Parathyroid adenoma (tissue), 2 donors: ENCODE measurements at regions not wholly inside any gene's neighbourhood (a gene's known extent, or its start where the extent isn't known, plus 50 kb on each side); places are given as distances from the start of the nearest gene placed in this dataset.
"Not testable (repeated sequence)": the region's sequence is repeated elsewhere in the genome, so short reads cannot be mapped to it uniquely, and the experiment has no call there.

Experiments
- H2AFZ ChIP-seq: fragments of 300-600 bp; sonication (generic); one replicate; pipeline ENCODE4 v1.7.0; 2017; ENCODE audit warnings: antibody characterized with exemption, mild to moderate bottlenecking
- H3K27ac ChIP-seq: fragments of 300-600 bp; sonication (generic); one replicate; pipeline ENCODE4 v1.7.0; 2017
- H3K27me3 ChIP-seq: fragments of 300-600 bp; sonication (generic); one replicate; pipeline ENCODE4 v1.7.0; 2017; ENCODE audit warnings: low read length; ENCODE audit not compliant: control insufficient read depth, insufficient read depth
- H3K36me3 ChIP-seq: fragments of 300-600 bp; sonication (generic); one replicate; pipeline ENCODE4 v1.7.0; 2017; ENCODE audit warnings: low read length; ENCODE audit not compliant: control insufficient read depth, insufficient read depth
- H3K4me1 ChIP-seq: fragments of 300-600 bp; sonication (generic); one replicate; pipeline ENCODE4 v1.7.0; 2017; ENCODE audit warnings: control low read depth
- H3K4me2 ChIP-seq: fragments of 300-600 bp; sonication (generic); one replicate; pipeline ENCODE4 v1.7.0; 2017; ENCODE audit warnings: low read length
- H3K4me3 ChIP-seq: fragments of 300-600 bp; sonication (generic); one replicate; pipeline ENCODE4 v1.7.0; 2017; ENCODE audit warnings: low read depth, low read length
- H3K79me2 ChIP-seq: fragments of 300-600 bp; sonication (generic); one replicate; pipeline ENCODE4 v1.7.0; 2017; ENCODE audit warnings: control low read depth
- H3K9ac ChIP-seq: fragments of 300-600 bp; sonication (generic); one replicate; pipeline ENCODE4 v1.7.0; 2017; ENCODE audit warnings: mild to moderate bottlenecking
- H3K9me3 ChIP-seq: fragments of 300-600 bp; sonication (generic); one replicate; pipeline ENCODE4 v1.7.0; 2017; ENCODE audit warnings: low read length; ENCODE audit not compliant: control insufficient read depth
- CTCF ChIP-seq: fragments of 300-600 bp; sonication (generic); IDR thresholded peaks from one replicate; pipeline ENCODE4 v1.7.0; 2017; ENCODE audit warnings: antibody characterized with exemption, mild to moderate bottlenecking
- donor health status: primary hyperparathyroidism.

GRCh38 chr2:131627777-131628176 lies 100.1 kb downstream of the CCDC74A start:
- H3K9me3 ChIP-seq, H3K79me2 ChIP-seq: not testable (repeated sequence)

DNA sequence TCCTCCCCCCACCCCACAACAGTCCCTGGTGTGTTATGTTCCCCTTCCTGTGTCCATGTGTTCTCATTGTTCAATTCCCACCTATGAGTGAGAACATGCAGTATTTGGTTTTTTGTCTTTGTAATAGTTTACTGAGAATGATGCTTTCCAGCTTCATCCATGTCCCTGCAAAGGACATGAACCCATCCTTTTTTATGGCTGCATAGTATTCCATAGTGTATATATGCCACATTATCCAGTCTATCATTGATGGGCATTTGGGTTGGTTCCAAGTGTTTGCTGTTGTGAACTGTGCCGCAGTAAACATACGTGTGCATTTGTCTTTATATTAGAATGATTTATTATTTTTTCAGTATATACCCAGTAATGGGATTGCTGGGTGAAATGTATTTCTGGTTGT lies 104.0 kb downstream of the CCDC74A start:
- H3K79me2 ChIP-seq, H3K36me3 ChIP-seq, H3K27ac ChIP-seq, H2AFZ ChIP-seq, H3K27me3 ChIP-seq, H3K4me2 ChIP-seq, H3K4me1 ChIP-seq, H3K4me3 ChIP-seq, H3K9me3 ChIP-seq, H3K9ac ChIP-seq: not testable (repeated sequence)

More at GRCh38 chr2:131627777-131628176, 100.1 kb downstream of the CCDC74A start:
- not testable (repeated sequence) for H2AFZ ChIP-seq, H3K36me3 ChIP-seq, H3K4me1 ChIP-seq, H3K4me2 ChIP-seq, H3K27ac ChIP-seq, H3K9ac ChIP-seq, H3K4me3 ChIP-seq, H3K27me3 ChIP-seq

- H3K4me2 ChIP-seq, H3K9ac ChIP-seq: not testable (repeated sequence)
Observed at GRCh38 chr2:131633405-131633804, 105.7 kb downstream of the CCDC74A start.

DNA sequence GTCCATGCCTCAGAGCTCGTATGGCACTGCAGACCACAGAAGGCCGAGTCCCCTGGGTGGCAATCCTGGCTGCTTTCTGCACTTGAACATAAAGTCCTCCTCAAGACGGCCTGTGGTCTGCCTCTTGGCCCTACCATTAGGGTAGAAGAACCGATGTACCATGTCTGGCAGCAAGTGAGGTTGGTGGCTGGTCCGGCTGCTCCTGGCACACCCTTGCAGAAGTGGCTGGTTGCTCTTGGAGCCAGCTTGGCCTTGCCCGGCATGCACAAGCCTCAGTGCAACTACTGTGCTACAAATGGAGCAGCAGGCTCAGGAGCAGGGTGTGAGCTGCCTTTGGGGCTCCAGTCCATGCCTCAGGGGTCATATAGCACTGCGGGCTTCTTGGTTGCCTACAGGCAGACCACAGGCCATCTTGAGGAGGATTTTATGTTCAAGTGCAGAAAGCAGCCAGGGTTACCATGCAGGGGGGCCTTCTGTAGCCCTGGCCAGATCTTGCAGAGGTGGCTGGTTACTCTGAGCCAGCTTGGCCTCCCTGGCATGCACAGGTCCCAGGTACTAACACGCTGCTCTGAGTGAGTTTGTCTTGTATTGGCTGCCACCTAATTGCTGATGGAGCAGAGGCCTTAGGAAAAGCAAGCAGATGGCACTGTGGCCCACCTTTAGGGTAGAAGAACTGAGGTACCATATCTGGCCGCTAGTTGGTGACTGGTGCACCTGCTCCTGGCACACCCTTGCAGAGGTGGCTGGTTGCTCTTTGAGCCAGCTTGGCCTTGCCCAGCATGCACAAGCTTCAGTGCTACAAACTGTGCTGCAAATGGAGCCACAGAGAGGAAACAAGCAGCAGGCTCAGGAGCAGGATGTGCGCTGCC lies 106.4 kb downstream of the CCDC74A start:
- not testable (repeated sequence) for H3K27ac ChIP-seq, H2AFZ ChIP-seq

More at GRCh38 chr2:131633405-131633804, 105.7 kb downstream of the CCDC74A start:
- not testable (repeated sequence) for H3K9me3 ChIP-seq, H3K36me3 ChIP-seq, H2AFZ ChIP-seq, H3K27ac ChIP-seq, H3K79me2 ChIP-seq, H3K27me3 ChIP-seq, H3K4me1 ChIP-seq, H3K4me3 ChIP-seq

DNA sequence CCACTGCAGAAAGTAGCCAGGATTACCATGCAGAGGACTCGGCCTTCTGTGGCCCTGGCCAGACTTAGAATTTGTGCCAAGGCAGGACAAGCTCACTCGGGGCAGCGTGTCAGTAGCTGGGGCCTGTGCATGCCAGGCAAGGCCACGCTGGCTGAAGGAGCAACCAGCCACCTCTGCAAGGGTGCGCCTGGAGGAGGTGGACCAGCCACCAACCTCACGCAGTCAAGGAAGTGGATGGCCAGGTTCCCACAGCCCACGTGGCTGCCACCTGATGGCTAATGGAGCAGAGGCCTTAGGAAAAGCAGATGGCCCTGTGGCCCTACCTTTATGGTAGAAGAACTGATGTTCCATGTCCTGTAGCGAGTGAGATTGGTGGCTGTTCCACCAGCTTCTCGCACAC lies 107.9 kb downstream of the CCDC74A start:
- no peak overlapping the region for H3K27ac ChIP-seq
- no peak overlapping the region for H2AFZ ChIP-seq
- H3K79me2 ChIP-seq = no peaks in the 10 kb centered on the region
- no peak overlapping the region for H3K4me2 ChIP-seq
- no peak for TF ChIP-seq CTCF
- no peaks in the 10 kb centered on the region for H3K4me1 ChIP-seq
- H3K27me3 ChIP-seq = no peaks in the 10 kb centered on the region
- H3K36me3 ChIP-seq = no peaks in the 10 kb centered on the region
- H3K9ac ChIP-seq = no peak overlapping the region
- no peaks in the 10 kb centered on the region for H3K9me3 ChIP-seq
- no peak overlapping the region for H3K4me3 ChIP-seq

More for the DNA sequence above, 106.4 kb downstream of the CCDC74A start:
- not testable (repeated sequence) for H3K27me3 ChIP-seq, H3K79me2 ChIP-seq, H3K36me3 ChIP-seq, H3K4me3 ChIP-seq, H3K4me1 ChIP-seq, H3K4me2 ChIP-seq, H3K9ac ChIP-seq, H3K9me3 ChIP-seq

DNA sequence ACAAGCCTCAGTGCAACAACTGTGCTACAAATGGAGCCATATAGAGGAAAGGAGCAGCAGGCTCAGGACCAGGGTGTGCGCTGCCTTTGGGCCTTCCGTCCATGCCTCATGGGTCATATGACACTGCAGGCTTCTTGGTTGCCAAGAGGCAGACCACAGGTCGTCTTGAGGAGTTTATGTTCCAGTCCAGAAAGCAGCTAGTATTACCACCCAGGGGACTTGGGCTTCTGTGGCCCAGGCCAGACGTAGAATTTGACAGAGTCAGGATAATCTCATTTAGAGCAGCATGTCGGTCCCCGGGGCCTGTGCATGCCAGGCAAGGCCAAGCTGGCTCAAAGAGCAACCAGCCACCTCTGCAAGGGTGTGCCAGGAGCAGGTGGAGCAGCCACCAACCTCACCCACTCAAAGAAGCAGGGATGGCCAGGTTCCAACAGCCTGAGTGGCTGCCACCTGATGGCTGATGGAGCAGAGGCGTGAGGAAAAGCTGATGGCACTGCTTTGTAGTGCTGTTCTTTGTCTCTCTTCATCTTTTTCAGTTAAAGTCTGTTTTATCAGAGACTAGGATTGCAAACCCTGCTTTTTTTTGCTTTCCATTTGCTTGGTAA lies 109.1 kb downstream of the CCDC74A start:
- H3K27ac ChIP-seq, H3K79me2 ChIP-seq, H3K36me3 ChIP-seq, H2AFZ ChIP-seq, H3K4me1 ChIP-seq, H3K9ac ChIP-seq, H3K4me2 ChIP-seq, H3K27me3 ChIP-seq, H3K4me3 ChIP-seq, H3K9me3 ChIP-seq: not testable (repeated sequence)

DNA sequence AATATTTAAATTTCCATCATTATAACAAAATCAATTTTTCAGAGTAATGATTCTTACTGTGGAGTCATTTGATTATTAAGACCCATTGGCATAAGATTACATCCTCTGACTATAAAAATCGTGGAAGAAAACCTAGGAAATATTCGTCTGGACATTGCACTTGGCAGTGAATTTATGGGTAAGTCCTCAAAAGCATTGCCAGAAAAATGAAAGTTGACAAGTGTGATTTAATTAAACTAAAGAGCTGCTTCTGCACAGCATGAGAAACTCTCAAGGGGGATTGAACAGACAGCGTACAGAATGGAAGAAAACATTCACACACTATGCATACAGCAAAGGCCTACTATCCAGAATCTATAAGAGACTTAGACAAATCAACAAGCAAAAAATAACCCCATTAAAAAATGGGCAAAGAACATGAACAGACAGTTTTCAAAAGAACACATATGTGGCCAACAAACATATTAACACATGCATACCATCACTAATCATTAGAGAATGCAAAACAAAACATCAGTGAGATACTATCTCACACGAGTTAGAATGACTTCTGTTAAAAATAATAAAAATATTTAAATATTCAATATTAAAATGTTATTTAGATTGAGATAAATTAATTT lies 111.4 kb downstream of the CCDC74A start:
- not testable (repeated sequence) for H3K4me3 ChIP-seq, H3K36me3 ChIP-seq, H3K9me3 ChIP-seq, H3K79me2 ChIP-seq, H3K9ac ChIP-seq, H2AFZ ChIP-seq, H3K4me2 ChIP-seq, H3K27me3 ChIP-seq, H3K27ac ChIP-seq, H3K4me1 ChIP-seq
